HL-60 (cell line): ENCODE measurements at regions not wholly inside any gene's neighbourhood (a gene's known extent, or its start where the extent isn't known, plus 50 kb on each side); places are given as distances from the start of the nearest gene placed in this dataset.

Experiments
- DNase-seq, 2 experiments: peaks; one replicate each; pipeline ENCODE4 v3.0.0-alpha.2; 2010 to 2020; ENCODE audit warnings: low read depth in 1 of 2, low spot score in 1 of 2
- H3K27ac ChIP-seq: fragments of 250-450 bp; sonication (Bioruptor Pico); replicated peaks from 2 replicates; pipeline ENCODE4 v1.5.1; 2020; ENCODE audit warnings: mild to moderate bottlenecking, moderate library complexity
- H3K27me3 ChIP-seq: fragments of 250-450 bp; sonication (Bioruptor Pico); 2 replicates; pipeline ENCODE4 v1.5.1; 2021; ENCODE audit warnings: mild to moderate bottlenecking, moderate library complexity; ENCODE audit not compliant: insufficient read depth, poor library complexity, severe bottlenecking
- H3K4me3 ChIP-seq: replicated peaks from 2 replicates; pipeline ENCODE4 v1.5.1; 2011; ENCODE audit warnings: mild to moderate bottlenecking, control low read depth, low read length; ENCODE audit not compliant: insufficient read depth
- CTCF ChIP-seq: IDR thresholded peaks from one replicate; pipeline ENCODE4 v1.5.1; 2011; ENCODE audit warnings: low read length, control low read depth, inconsistent platforms; ENCODE audit not compliant: insufficient read depth
- GABPA ChIP-seq: IDR thresholded peaks from 2 replicates; pipeline ENCODE4 v1.6.1; 2012; ENCODE audit warnings: low read depth
- POLR2AphosphoS5 ChIP-seq: IDR thresholded peaks from 2 replicates; pipeline ENCODE4 v1.6.1; 2012; ENCODE audit warnings: low read depth
- REST ChIP-seq: IDR thresholded peaks from 2 replicates; pipeline ENCODE4 v1.6.1; 2012; ENCODE audit warnings: low read depth; ENCODE audit not compliant: insufficient replicate concordance
- SPI1 ChIP-seq: IDR thresholded peaks from 2 replicates; pipeline ENCODE4 v1.6.1; 2012; ENCODE audit warnings: low read depth, mild to moderate bottlenecking, borderline replicate concordance

GRCh38 chr14:104494483-104494882, 85.1 kb upstream of the C14orf180 start:
- H3K27ac ChIP-seq, result no peak overlapping the region
- no peaks in the 10 kb centered on the region for H3K27me3 ChIP-seq
- no peak overlapping the region for H3K4me3 ChIP-seq
- TF ChIP-seq REST (no peak), SPI1 (no peak), CTCF (no peak), POLR2AphosphoS5 (no peak), GABPA (no peak)
- DNase-seq, result no peak

GRCh38 chr14:104496095-104496494, 83.5 kb upstream of the C14orf180 start:
- DNase-seq, result no peak
- TF ChIP-seq POLR2AphosphoS5 (no peak), CTCF (no peak), GABPA (no peak), SPI1 (no peak), REST (no peak)
- H3K27ac ChIP-seq, result no peak overlapping the region
- H3K27me3 ChIP-seq, result no peaks in the 10 kb centered on the region
- H3K4me3 ChIP-seq, result no peak overlapping the region

- TF ChIP-seq POLR2AphosphoS5, result no peak
- TF ChIP-seq CTCF, result no peak
- no peak for TF ChIP-seq GABPA
- no peak for TF ChIP-seq SPI1
- no peak for TF ChIP-seq REST
- no peak overlapping the region for H3K27ac ChIP-seq
- no peak for DNase-seq
- H3K4me3 ChIP-seq, result no peak overlapping the region
- no peaks in the 10 kb centered on the region for H3K27me3 ChIP-seq
These were observed 79.5 kb upstream of the C14orf180 start for GRCh38 chr14:104499784-104500760.
